ENCODE measurements at regions not wholly inside any gene's neighbourhood (a gene's known extent, or its start where the extent isn't known, plus 50 kb on each side); places are given as distances from the start of the nearest gene placed in this dataset.
A peak's percentile ranks its signal among the peaks of the same experiment; 100 is the strongest.

GRCh38 chr22:47995264-47995627 lies 1232.8 kb downstream of the TBC1D22A start:
- FAIRE-seq, result no peak
- DNase-seq (ENCODE audit: insufficient read length, low spot score), result no peak

- FAIRE-seq, result no peak
These were observed 1232.3 kb downstream of the TBC1D22A start for GRCh38 chr22:47994601-47995263.

GRCh38 chr22:47994045-47994444 lies 1231.6 kb downstream of the TBC1D22A start:
- FAIRE-seq (no peak), DNase-seq (ENCODE audit: insufficient read length, low spot score) (no peak)

More at GRCh38 chr22:47994601-47995263, 1232.3 kb downstream of the TBC1D22A start:
- no peak for DNase-seq (ENCODE audit: insufficient read length, low spot score)

DNA sequence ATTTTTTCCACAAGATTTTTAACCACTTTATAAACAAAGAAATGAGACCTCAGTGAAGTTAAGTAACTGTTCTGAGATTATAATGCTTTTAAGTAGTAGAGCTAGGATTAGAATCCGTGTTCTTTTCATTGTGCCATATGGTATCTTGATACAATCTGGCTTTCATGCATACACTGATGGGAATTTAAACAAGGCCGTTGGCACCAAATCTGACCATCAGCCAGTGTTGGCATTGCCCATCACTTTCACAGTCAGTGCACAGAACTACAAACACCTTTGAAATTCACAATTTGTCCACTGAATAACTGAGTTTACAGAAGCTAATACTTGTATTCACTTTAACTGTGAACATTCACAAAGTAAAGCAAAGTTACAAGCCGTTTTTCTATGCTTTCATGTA lies 1228.0 kb downstream of the TBC1D22A start:
- DNase-seq (ENCODE audit: insufficient read length, low spot score) (no peak), FAIRE-seq (no peak)

DNA sequence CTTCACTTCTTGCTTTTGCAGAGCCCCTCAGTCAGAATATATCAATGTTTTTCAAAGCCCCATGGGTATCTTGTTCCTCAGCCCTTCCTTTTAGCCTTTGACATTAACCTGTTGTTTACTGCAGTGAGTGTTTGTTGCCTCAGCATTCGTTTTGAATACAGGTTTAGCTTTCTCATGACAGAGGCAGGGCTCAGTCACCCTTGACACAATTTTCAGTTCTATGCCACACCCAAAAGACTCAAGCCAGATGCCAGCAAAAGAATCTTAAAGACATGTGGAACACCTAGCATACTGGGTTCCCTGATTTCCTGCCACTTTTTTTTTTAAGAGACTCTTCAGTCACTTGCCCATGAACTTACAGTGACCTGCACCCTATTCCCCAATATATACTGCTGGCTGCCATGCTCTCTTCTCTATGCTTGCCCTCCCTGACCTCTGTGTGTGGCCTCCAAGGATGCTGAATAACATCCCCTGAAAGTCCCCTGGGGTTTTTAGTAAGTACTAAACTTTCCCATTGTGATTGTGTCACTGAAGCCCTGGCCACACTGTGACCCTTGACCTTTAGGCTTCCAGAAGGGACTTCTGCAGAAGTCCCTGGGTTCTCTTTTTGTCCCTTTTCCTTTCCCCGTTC lies 1225.5 kb downstream of the TBC1D22A start:
- FAIRE-seq (no peak), DNase-seq (ENCODE audit: insufficient read length, low spot score) (no peak)

DNA sequence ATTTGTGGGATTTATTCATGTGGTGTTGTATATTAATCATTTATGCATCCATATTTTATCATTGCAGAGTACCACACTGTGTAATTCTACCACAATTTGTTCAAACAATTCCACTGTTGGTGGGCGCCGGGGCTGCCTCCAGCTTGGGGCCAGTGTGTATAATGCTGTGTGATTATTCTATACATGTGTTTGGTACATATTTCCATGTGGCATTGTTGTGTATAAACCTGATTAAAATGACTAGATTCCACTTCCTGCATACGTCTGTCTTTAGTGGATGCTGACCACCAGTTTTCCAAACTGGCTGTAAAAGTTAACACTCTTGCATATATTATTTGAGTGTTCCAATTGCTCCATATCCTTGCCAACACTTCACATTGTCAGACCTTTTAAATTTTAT lies 1213.8 kb downstream of the TBC1D22A start:
- FAIRE-seq, result no peak
- no peak for DNase-seq (ENCODE audit: insufficient read length, low spot score)

GRCh38 chr22:47967831-47968230 lies 1205.4 kb downstream of the TBC1D22A start:
- DNase-seq (ENCODE audit: insufficient read length, low spot score) (no peak), FAIRE-seq (no peak)

DNA sequence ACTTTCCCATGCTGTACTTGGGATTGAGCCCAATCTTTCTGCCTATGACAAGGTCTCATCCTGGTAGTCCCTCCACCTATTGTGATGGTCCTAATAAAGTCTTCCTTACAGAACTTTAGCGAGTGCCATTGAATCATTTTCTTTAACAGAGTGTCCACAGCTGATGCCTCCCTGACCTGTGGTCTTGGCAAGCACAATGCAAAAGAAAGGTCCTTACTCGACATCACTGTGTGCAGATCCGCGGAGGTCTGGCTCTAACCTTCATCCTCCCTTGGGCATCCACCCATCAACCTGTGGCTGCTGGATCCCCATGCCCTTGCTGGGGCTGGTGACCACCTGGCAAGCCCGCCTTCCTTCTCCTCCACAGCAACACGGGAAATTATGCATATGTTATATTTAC lies 1203.9 kb downstream of the TBC1D22A start:
- no peak for FAIRE-seq

GRCh38 chr22:47965896-47966295 lies 1203.4 kb downstream of the TBC1D22A start:
- DNase-seq (ENCODE audit: insufficient read length, low spot score), result no peak
- FAIRE-seq, result no peak

More for the DNA sequence above, 1203.9 kb downstream of the TBC1D22A start:
- DNase-seq (ENCODE audit: insufficient read length, low spot score), result no peak

DNA sequence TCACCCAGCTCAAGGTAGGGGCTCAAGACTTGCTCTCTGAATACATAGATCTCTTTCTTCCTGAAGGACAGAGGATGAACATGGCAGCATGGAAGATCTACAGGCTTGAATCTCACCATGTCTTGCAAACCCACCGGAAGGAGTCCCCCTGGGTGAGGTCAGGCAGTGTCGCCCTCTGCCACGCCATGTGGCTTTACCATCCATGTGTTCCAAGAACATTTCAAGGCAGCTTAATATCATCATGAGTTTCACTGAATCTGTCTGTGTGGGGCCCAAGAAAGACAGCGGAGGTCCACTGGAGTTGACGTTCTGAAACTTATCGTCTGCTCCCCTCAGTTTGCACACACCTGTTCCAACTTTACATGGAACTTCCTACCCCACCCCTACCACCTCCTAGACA lies 1202.6 kb downstream of the TBC1D22A start:
- DNase-seq (ENCODE audit: insufficient read length, low spot score) (no peak), FAIRE-seq (no peak)

GRCh38 chr22:47963660-47964059 lies 1201.2 kb downstream of the TBC1D22A start:
- DNase-seq (ENCODE audit: insufficient read length, low spot score) (no peak), FAIRE-seq (no peak)

- DNase-seq (ENCODE audit: insufficient read length, low spot score) (no peak), FAIRE-seq (no peak)
These were observed 1195.2 kb downstream of the TBC1D22A start for GRCh38 chr22:47957649-47958048.

DNA sequence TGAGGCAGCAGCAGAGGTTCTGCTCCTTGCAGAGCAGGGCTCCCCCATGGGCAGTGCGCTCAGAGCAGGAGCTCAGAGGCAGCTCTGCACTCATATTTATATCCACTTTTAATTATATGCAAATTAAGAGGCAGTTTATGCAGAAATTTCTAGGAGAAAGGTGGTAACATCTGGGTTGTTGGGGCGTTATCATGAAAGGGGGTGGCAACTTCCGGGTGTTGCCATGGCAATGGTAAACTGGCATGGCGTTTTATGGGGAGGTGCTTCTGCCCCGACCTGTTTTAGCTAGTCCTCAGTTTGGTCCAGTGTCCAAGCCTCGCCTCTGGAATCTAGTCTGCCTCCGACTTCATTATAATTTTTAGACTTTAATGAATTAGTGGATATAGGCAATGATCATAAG lies 1191.7 kb downstream of the TBC1D22A start:
- no peak for DNase-seq (ENCODE audit: insufficient read length, low spot score)
- no peak for FAIRE-seq

- DNase-seq (ENCODE audit: insufficient read length, low spot score) (no peak), FAIRE-seq (no peak)
These were observed 1182.5 kb downstream of the TBC1D22A start for GRCh38 chr22:47944941-47945340.

DNA sequence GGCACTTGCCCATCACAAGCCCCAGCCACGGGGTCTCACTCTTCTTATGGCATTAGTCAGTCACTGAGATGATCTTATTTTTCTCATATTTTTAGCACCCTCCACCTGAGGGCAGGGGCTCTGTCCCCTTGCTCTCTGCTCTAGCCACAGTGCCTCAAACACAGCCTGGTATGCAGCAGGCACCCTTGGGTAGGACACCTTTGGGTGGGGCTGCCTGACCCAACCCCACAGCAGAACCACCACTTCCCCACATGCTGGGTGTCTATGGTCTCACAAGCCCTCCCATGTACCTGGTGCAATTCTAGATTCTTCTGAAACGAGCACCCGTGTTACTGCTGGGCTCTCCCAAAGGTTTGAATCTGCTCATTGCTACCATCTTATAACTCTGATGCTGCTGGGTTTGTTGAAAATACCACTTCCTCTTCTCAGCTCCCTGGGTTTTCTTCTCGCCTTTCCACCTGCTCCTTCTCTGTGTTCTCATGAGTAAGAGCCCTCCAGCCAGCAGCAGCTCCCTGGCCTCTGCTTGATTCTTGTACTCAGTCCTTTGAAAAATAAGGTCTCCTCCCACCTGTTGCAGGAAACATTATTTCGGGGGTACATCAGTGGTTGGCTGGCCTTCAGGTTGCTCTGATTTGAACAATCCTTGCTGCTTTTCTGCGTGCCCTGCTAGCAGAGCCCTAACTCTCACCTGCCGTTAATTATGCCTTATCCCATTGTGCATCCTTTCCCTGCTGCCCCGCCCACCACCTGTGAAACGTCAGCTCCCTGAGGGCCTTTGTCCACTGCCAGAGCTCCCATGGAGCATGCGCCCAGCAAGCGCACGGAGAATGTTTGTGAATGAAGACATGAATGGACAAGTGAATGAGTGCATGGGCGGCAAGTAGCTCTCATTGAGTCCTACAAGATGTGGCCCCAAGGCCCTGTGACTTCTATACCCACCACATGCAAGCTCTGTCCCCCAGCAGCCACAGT lies 1181.6 kb downstream of the TBC1D22A start:
- FAIRE-seq (no peak), DNase-seq (ENCODE audit: insufficient read length, low spot score) (no peak)

GRCh38 chr22:47940211-47940610 lies 1177.8 kb downstream of the TBC1D22A start:
- peak; percentile 74 for FAIRE-seq
- DNase-seq (ENCODE audit: insufficient read length, low spot score), result no peak

- no peak for FAIRE-seq
- DNase-seq (ENCODE audit: insufficient read length, low spot score), result no peak
These were observed 1171.4 kb downstream of the TBC1D22A start for GRCh38 chr22:47933891-47934290.

GRCh38 chr22:47933226-47933625 lies 1170.8 kb downstream of the TBC1D22A start:
- DNase-seq (ENCODE audit: insufficient read length, low spot score) (no peak), FAIRE-seq (no peak)

GRCh38 chr22:47929646-47930185 lies 1167.3 kb downstream of the TBC1D22A start:
- DNase-seq (ENCODE audit: insufficient read length, low spot score), result no peak
- no peak for FAIRE-seq

DNA sequence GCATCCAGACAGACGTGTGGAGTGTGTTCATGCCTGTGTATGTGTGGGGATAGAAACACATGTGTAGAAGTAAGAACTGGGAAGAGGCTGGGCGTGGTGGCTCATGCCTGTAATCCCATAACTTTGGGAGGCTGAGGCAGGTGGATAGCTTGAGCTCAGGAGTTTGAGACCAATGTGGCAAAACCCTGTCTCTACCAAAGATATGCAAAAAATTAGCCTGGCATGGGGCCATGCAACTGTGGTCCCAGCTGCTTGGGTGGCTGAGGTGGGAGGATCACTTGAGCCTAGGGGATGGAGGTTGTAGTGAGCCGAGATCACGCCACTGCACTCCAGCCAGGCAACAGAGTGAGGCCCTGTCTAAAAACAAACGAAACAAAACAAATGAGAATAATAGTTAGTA lies 1166.6 kb downstream of the TBC1D22A start:
- no peak for FAIRE-seq
- DNase-seq (ENCODE audit: insufficient read length, low spot score), result no peak

DNA sequence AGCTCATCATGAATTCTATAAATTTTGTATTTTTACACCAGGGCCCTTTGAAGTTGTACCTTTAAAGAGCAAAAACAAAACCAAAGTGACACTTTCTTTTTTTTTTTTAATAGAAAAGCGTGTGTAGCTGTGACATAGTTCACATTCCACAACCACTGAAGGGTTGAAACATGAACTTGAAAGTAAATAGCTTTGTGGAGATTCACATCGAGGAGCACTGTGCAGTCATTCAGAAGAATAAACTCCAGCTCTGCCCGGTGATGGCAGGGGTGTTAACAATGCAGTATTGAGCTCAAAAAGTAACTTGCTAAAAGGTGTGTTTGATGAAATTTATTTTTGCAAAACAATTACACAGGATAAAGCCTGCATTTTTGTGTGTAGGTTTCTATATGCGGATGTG lies 1166.2 kb downstream of the TBC1D22A start:
- FAIRE-seq (no peak), DNase-seq (ENCODE audit: insufficient read length, low spot score) (no peak)

Data from HTR-8/SVneo (cell line).